NK-92 treated with Interleukin-12 subunit alpha and Interleukin-12 subunit beta, amount 100 ng/mL, for 24 hours (cell line): ENCODE measurements at regions not wholly inside any gene's neighbourhood (a gene's known extent, or its start where the extent isn't known, plus 50 kb on each side); places are given as distances from the start of the nearest gene placed in this dataset.

ENCODE experiments used
- DNase-seq: peaks from one replicate; lab custom pipeline; 2025; lab: John Stamatoyannopoulos, UW

DNA sequence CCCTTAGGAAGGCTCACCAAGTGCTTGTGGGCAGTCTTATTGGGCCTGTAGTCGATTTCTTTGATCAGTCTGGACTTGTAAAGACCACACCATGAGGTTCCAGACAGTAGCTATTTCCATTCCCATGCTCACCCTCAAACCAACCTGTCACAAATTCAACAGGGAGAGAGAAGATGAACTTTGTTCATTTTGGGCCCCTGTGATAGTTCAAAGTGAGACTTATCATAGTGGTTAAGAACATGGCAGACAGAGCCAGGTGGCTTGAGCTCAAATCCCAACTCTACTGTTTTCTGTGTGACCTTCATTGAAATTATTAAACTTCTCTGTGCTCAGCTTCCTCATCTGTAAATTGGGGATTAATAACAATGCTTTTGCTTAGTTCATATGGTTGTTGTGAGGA is 53.9 kb upstream of the CTLA4 start:
- no peak for DNase-seq

DNA sequence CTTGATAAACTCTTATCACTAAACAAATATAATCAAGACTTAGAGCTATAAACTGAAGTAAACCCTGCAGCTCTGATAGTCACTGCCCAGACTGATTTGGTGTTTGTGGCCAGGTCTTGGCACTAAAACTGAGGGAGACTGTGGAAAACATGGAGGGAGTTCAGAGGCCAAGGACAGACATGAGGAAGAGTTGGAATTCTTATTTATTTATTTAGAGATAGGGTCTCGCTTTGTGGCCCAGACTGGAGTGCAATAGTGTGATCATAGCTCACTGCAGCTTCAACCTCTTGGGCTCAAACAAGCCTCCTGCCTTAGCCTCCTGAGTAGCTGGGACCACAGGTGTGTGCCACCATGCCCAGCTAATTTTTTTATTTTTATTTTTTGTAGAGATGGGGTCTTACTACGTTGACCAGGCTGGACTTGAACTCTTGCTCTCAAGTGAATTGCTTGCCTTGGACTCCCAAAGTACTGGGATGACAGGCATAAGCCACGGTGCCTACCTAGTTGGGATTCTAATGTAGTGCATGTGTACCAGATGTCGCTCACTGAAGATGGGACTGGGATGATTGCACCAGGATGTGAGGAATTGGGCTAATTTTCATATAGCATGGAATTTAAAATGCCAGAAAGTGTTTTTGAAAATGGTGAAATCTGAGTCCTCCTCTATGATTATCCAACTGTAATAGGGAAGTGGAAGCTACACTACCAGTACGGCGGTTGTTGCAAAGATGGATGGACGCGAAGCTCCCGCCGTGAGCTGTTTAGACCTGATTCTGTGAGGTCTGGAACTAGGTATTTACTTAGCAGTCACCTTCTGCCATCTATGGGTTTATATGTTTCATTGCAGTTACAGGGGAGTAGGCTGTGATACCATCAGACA is 52.7 kb upstream of the CTLA4 start:
- peak; percentile 15 for DNase-seq

GRCh38 chr2:203815541-203815898 is 52.1 kb upstream of the CTLA4 start:
- DNase-seq = no peak

DNA sequence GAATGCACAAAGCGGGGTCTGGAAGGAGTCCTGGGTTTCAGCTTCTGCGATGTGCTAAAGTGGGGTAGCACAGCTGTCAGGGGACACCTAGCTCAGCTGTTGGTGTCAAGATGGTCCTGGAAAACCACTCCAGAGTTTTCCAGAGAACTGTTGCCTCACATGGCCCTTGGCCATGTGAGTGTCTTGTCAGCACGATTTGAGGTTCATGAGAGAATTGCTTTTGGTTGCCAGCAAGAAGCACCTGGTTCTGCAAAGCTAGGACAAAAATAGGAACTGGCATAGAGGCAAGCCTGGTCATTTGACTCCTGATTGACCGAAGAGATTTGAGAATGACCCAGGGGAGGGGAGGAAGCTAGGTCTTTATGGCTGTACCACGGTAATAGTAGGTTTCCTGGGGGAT is 50.4 kb upstream of the CTLA4 start:
- DNase-seq = no peak
